Neuronal stem cell (in vitro differentiated cells): ENCODE measurements at regions not wholly inside any gene's neighbourhood (a gene's known extent, or its start where the extent isn't known, plus 50 kb on each side); places are given as distances from the start of the nearest gene placed in this dataset.

Experiments used
- DNase-seq: peaks from one replicate; pipeline ENCODE4 v3.0.0-alpha.2; 2013; ENCODE audit warnings: low spot score
- H2AFZ ChIP-seq: one replicate; pipeline ENCODE4 v1.6.1; 2013; ENCODE audit warnings: mild to moderate bottlenecking, low read length, inconsistent platforms
- H2AK5ac ChIP-seq: 2 replicates; pipeline ENCODE4 v1.6.1; 2013; ENCODE audit warnings: low read depth, mild to moderate bottlenecking, inconsistent platforms, low read length, moderate library complexity, mixed read lengths
- H2BK120ac ChIP-seq: 2 replicates; pipeline ENCODE4 v1.6.1; 2013; ENCODE audit warnings: low read depth, mild to moderate bottlenecking, inconsistent platforms, low read length, moderate library complexity, mixed read lengths
- H2BK12ac ChIP-seq: one replicate; pipeline ENCODE4 v1.6.1; 2013; ENCODE audit warnings: low read length, inconsistent platforms
- H2BK15ac ChIP-seq: 2 replicates; pipeline ENCODE4 v1.6.1; 2013; ENCODE audit warnings: mild to moderate bottlenecking, low read length, inconsistent platforms, mixed read lengths
- H2BK5ac ChIP-seq: one replicate; pipeline ENCODE4 v1.6.1; 2013; ENCODE audit warnings: inconsistent platforms, mild to moderate bottlenecking, low read length, moderate library complexity
- H3K14ac ChIP-seq: one replicate; pipeline ENCODE4 v1.6.1; 2013; ENCODE audit warnings: low read length, inconsistent platforms
- H3K18ac ChIP-seq: 2 replicates; pipeline ENCODE4 v1.6.1; 2013; ENCODE audit warnings: low read length, inconsistent platforms
- H3K23ac ChIP-seq: 2 replicates; pipeline ENCODE4 v1.6.1; 2013; ENCODE audit warnings: low read depth, mild to moderate bottlenecking, mixed read lengths, low read length, inconsistent platforms; ENCODE audit not compliant: poor library complexity
- H3K27ac ChIP-seq: replicated peaks from 3 replicates; pipeline ENCODE4 v1.5.1; 2013; ENCODE audit warnings: low read length, inconsistent platforms
- H3K27me3 ChIP-seq, 3 experiments: 2 replicates each; pipeline ENCODE4 v1.6.1; 2013; ENCODE audit warnings: low read length in 3 of 3, mild to moderate bottlenecking in 2 of 3, inconsistent platforms in 1 of 3, low read depth in 1 of 3, mixed read lengths in 1 of 3, moderate library complexity in 1 of 3; ENCODE audit not compliant: control insufficient read depth in 3 of 3, insufficient read depth in 3 of 3
- H3K36me3 ChIP-seq, 2 donors: replicated peaks in 1 of 2; 2 replicates each; pipeline ENCODE4 v1.6.1; 2013; ENCODE audit warnings: low read length in 2 of 2; ENCODE audit not compliant: control insufficient read depth in 2 of 2, insufficient read depth in 2 of 2
- H3K4ac ChIP-seq: 2 replicates; pipeline ENCODE4 v1.6.1; 2013; ENCODE audit warnings: inconsistent platforms, mild to moderate bottlenecking, low read length, moderate library complexity
- H3K4me1 ChIP-seq, 2 donors: 1 replicate in 1 of 2; 2 replicates in 1 of 2; pipeline ENCODE4 v1.6.1; 2013; ENCODE audit warnings: low read length in 2 of 2, low read depth in 1 of 2; ENCODE audit not compliant: control insufficient read depth in 2 of 2, insufficient read depth in 1 of 2
- H3K4me2 ChIP-seq: one replicate; pipeline ENCODE4 v1.6.1; 2013; ENCODE audit warnings: mild to moderate bottlenecking, low read length, inconsistent platforms; ENCODE audit not compliant: insufficient read depth, poor library complexity, severe bottlenecking
- H3K4me3 ChIP-seq, 2 donors: 2 replicates each; pipeline ENCODE4 v1.5.1; 2013; ENCODE audit warnings: low read length in 2 of 2, mild to moderate bottlenecking in 2 of 2, inconsistent platforms in 1 of 2, moderate library complexity in 1 of 2
- H3K79me1 ChIP-seq: one replicate; pipeline ENCODE4 v1.6.1; 2013; ENCODE audit warnings: low read depth, mild to moderate bottlenecking, inconsistent platforms, low read length, moderate library complexity
- H3K9ac ChIP-seq: one replicate; pipeline ENCODE4 v1.6.1; 2013; ENCODE audit warnings: mild to moderate bottlenecking, low read depth, low read length, inconsistent platforms; ENCODE audit not compliant: poor library complexity
- H3K9me3 ChIP-seq, 2 donors: replicated peaks in 1 of 2; 2 replicates each; pipeline versions ENCODE3 to v1.6.1; 2013; ENCODE audit warnings: low read length in 2 of 2, mild to moderate bottlenecking in 2 of 2, inconsistent platforms in 1 of 2, low read depth in 1 of 2, mixed read lengths in 1 of 2, moderate library complexity in 1 of 2; ENCODE audit not compliant: control insufficient read depth in 2 of 2, insufficient read depth in 1 of 2
- H4K8ac ChIP-seq: one replicate; pipeline ENCODE4 v1.6.1; 2013; ENCODE audit warnings: low read depth, mild to moderate bottlenecking, inconsistent platforms, low read length, moderate library complexity
- H4K91ac ChIP-seq: one replicate; pipeline ENCODE4 v1.6.1; 2013; ENCODE audit warnings: low read length, low read depth, mild to moderate bottlenecking, inconsistent platforms; ENCODE audit not compliant: poor library complexity
- WGBS, 2 donors: extraction: QIAGEN DNeasy Blood & Tissue Kit; methylation state at CpG; one replicate each; pipeline ENCODE4 v1.1.7; 2013; ENCODE audit warnings: missing lambda C conversion rate in 2 of 2, mixed read lengths in 1 of 2; ENCODE audit not compliant: insufficient read length in 2 of 2, insufficient replicate concordance in 1 of 2; ENCODE audit errors: extremely low coverage in 2 of 2; 5-methylcytosine and 5-hydroxymethylcytosine counted together

GRCh38 chr9:84499969-84500582 is 159.5 kb upstream of the SLC28A3 start:
- Histone ChIP-seq H3K36me3 (no peaks in the 10 kb centered on the region), H2AK5ac (no peak overlapping the region), H3K14ac (no peak overlapping the region), H3K9ac (no peak overlapping the region), H4K8ac (no peak overlapping the region), H2BK120ac (no peak overlapping the region), H3K4me1 (peaks cover 0 to 5% of the 10 kb centered on the region in 2 donors), H3K27me3 (no peaks in the 10 kb centered on the region), H2AFZ (no peak overlapping the region), H3K18ac (no peak overlapping the region), H2BK12ac (no peak overlapping the region), H3K23ac (no peak overlapping the region), H3K4me2 (no peak overlapping the region), H4K91ac (no peak overlapping the region), H3K4ac (peak overlapping the region; percentile 45), H2BK15ac (no peak overlapping the region), H3K4me3 (no peak overlapping the region), H3K27ac (no peak overlapping the region), H3K9me3 (no peaks in the 10 kb centered on the region), H2BK5ac (no peak overlapping the region), H3K79me1 (no peaks in the 10 kb centered on the region)
- no peak for DNase-seq
- WGBS, 2 donors, result no CpG with 5 or more reads among the region's 1 CpG

GRCh38 chr9:84500826-84501225 is 160.3 kb upstream of the SLC28A3 start:
- Histone ChIP-seq H2BK12ac (no peak overlapping the region), H3K79me1 (no peaks in the 10 kb centered on the region), H3K14ac (no peak overlapping the region), H2BK5ac (no peak overlapping the region), H2AFZ (no peak overlapping the region), H3K4ac (no peak overlapping the region), H3K9ac (no peak overlapping the region), H3K4me1 (peaks cover 0 to 5% of the 10 kb centered on the region in 2 donors), H3K27ac (no peak overlapping the region), H2BK120ac (no peak overlapping the region), H2AK5ac (no peak overlapping the region), H2BK15ac (no peak overlapping the region), H3K18ac (no peak overlapping the region), H3K36me3 (no peaks in the 10 kb centered on the region), H4K91ac (no peak overlapping the region), H4K8ac (no peak overlapping the region), H3K4me3 (no peak overlapping the region), H3K9me3 (peaks cover 0 to 1% of the 10 kb centered on the region in 2 donors), H3K27me3 (no peaks in the 10 kb centered on the region), H3K23ac (no peak overlapping the region), H3K4me2 (no peak overlapping the region)
- DNase-seq, result no peak
- no CpG with 5 or more reads among the region's 3 CpGs for WGBS, 2 donors

- Histone ChIP-seq H2BK15ac (no peak overlapping the region), H3K4me3 (no peak overlapping the region), H3K4me1 (peaks cover 0 to 5% of the 10 kb centered on the region in 2 donors), H2BK120ac (no peak overlapping the region), H4K91ac (no peak overlapping the region), H4K8ac (no peak overlapping the region), H3K4me2 (no peak overlapping the region), H3K18ac (no peak overlapping the region), H2AK5ac (no peak overlapping the region), H3K36me3 (no peaks in the 10 kb centered on the region), H3K14ac (no peak overlapping the region), H3K4ac (no peak overlapping the region), H3K27ac (no peak overlapping the region), H3K9ac (no peak overlapping the region), H3K9me3 (peaks cover 0 to 1% of the 10 kb centered on the region in 2 donors), H3K27me3 (no peaks in the 10 kb centered on the region), H2BK12ac (no peak overlapping the region), H3K79me1 (no peaks in the 10 kb centered on the region), H2BK5ac (no peak overlapping the region), H2AFZ (no peak overlapping the region), H3K23ac (no peak overlapping the region)
- DNase-seq, result no peak
Observed at GRCh38 chr9:84501587-84501986, 161.0 kb upstream of the SLC28A3 start.

- DNase-seq, result no peak
- Histone ChIP-seq H3K9ac (no peak overlapping the region), H3K27me3 (no peaks in the 10 kb centered on the region), H3K4me3 (no peak overlapping the region), H2BK12ac (no peak overlapping the region), H3K18ac (no peak overlapping the region), H3K14ac (no peak overlapping the region), H2BK120ac (no peak overlapping the region), H2BK5ac (no peak overlapping the region), H3K9me3 (peaks cover 0 to 1% of the 10 kb centered on the region in 2 donors), H3K23ac (no peak overlapping the region), H3K36me3 (no peaks in the 10 kb centered on the region), H3K79me1 (no peaks in the 10 kb centered on the region), H4K8ac (no peak overlapping the region), H2BK15ac (no peak overlapping the region), H3K4ac (no peak overlapping the region), H2AFZ (no peak overlapping the region), H2AK5ac (no peak overlapping the region), H3K27ac (no peak overlapping the region), H3K4me2 (no peak overlapping the region), H3K4me1 (peaks cover 0 to 5% of the 10 kb centered on the region in 2 donors), H4K91ac (no peak overlapping the region)
Observed at GRCh38 chr9:84502066-84502465, 161.5 kb upstream of the SLC28A3 start.
